DOHH2 (cell line): ENCODE measurements at regions not wholly inside any gene's neighbourhood (a gene's known extent, or its start where the extent isn't known, plus 50 kb on each side); places are given as distances from the start of the nearest gene placed in this dataset.

ENCODE experiments used
- H3F3A ChIP-seq: fragments of 200-600 bp; sonication (generic), shearing (Covaris generic); 2 replicates; pipeline ENCODE4 v1.6.0; 2016; ENCODE audit warnings: antibody characterized with exemption, mild to moderate bottlenecking; ENCODE audit not compliant: control insufficient read depth, insufficient read depth
- H3K27ac ChIP-seq: fragments of 200-600 bp; sonication (generic); 2 replicates; pipeline ENCODE4 v1.5.1; 2014; ENCODE audit warnings: low read depth, mild to moderate bottlenecking, low read length, moderate library complexity
- H3K27me3 ChIP-seq: fragments of 200-600 bp; sonication (generic); 2 replicates; pipeline ENCODE4 v1.6.1; 2014; ENCODE audit warnings: mild to moderate bottlenecking, low read length, mixed read lengths; ENCODE audit not compliant: control insufficient read depth
- H3K36me3 ChIP-seq: fragments of 200-600 bp; sonication (generic); 2 replicates; pipeline ENCODE4 v1.6.1; 2014; ENCODE audit warnings: mild to moderate bottlenecking, low read length, moderate library complexity, mixed read lengths; ENCODE audit not compliant: control insufficient read depth
- H3K4me1 ChIP-seq: fragments of 200-600 bp; sonication (generic); 2 replicates; pipeline ENCODE4 v1.6.1; 2014; ENCODE audit warnings: mild to moderate bottlenecking, low read length, mixed read lengths; ENCODE audit not compliant: control insufficient read depth
- H3K4me2 ChIP-seq: fragments of 200-600 bp; sonication (generic); 2 replicates; pipeline ENCODE4 v1.6.0; 2014; ENCODE audit warnings: mild to moderate bottlenecking, low read length, moderate library complexity
- H3K4me3 ChIP-seq: fragments of 200-600 bp; sonication (generic); 2 replicates; pipeline ENCODE4 v1.5.1; 2014; ENCODE audit warnings: mild to moderate bottlenecking, low read length, mixed read lengths
- H3K79me2 ChIP-seq: fragments of 200-600 bp; sonication (generic); 2 replicates; pipeline ENCODE4 v1.6.1; 2014; ENCODE audit warnings: mild to moderate bottlenecking, low read length, mixed read lengths; ENCODE audit not compliant: control insufficient read depth
- H3K9me2 ChIP-seq: fragments of 200-600 bp; sonication (generic); replicated peaks from 2 replicates; pipeline ENCODE4 v1.6.1; 2014; ENCODE audit warnings: mild to moderate bottlenecking, low read length, mixed read lengths; ENCODE audit not compliant: control insufficient read depth
- H3K9me3 ChIP-seq: fragments of 200-600 bp; sonication (generic); 2 replicates; pipeline ENCODE4 v1.6.1; 2014; ENCODE audit warnings: antibody characterized with exemption, low read length, mixed read lengths; ENCODE audit not compliant: control insufficient read depth, insufficient read depth
- H4K20me1 ChIP-seq: fragments of 200-600 bp; sonication (generic); 2 replicates; pipeline ENCODE4 v1.6.0; 2014; ENCODE audit warnings: low read depth, mild to moderate bottlenecking, antibody characterized with exemption, low read length, moderate library complexity; ENCODE audit not compliant: control insufficient read depth, insufficient read depth
- EZH2phosphoT487 ChIP-seq: fragments of 200-600 bp; sonication (generic); IDR thresholded peaks from 2 replicates; pipeline ENCODE4 v1.6.1; 2017; ENCODE audit warnings: borderline replicate concordance, mild to moderate bottlenecking, antibody characterized with exemption, low read length, moderate library complexity, mixed read lengths
- TF ChIP-seq, protein P1 (sequence below): fragments of 200-600 bp; sonication (generic); IDR thresholded peaks from one replicate; pipeline ENCODE4 v1.5.1; 2014; ENCODE audit warnings: antibody characterized with exemption, mild to moderate bottlenecking, low read depth, low read length; ENCODE audit not compliant: poor library complexity, severe bottlenecking

- H3K27ac ChIP-seq, result no peak overlapping the region
- no peaks in the 10 kb centered on the region for H3K36me3 ChIP-seq
- H3K27me3 ChIP-seq, result no peaks in the 10 kb centered on the region
- H3K4me1 ChIP-seq, result no peaks in the 10 kb centered on the region
- no peaks in the 10 kb centered on the region; the same call in 1 of the 2 replicates for H3K9me3 ChIP-seq
- H3K4me2 ChIP-seq, result no peak overlapping the region
- no peaks in the 10 kb centered on the region for H4K20me1 ChIP-seq
- TF ChIP-seq, protein P1, sequence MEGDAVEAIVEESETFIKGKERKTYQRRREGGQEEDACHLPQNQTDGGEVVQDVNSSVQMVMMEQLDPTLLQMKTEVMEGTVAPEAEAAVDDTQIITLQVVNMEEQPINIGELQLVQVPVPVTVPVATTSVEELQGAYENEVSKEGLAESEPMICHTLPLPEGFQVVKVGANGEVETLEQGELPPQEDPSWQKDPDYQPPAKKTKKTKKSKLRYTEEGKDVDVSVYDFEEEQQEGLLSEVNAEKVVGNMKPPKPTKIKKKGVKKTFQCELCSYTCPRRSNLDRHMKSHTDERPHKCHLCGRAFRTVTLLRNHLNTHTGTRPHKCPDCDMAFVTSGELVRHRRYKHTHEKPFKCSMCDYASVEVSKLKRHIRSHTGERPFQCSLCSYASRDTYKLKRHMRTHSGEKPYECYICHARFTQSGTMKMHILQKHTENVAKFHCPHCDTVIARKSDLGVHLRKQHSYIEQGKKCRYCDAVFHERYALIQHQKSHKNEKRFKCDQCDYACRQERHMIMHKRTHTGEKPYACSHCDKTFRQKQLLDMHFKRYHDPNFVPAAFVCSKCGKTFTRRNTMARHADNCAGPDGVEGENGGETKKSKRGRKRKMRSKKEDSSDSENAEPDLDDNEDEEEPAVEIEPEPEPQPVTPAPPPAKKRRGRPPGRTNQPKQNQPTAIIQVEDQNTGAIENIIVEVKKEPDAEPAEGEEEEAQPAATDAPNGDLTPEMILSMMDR, result no peak
- no peak for TF ChIP-seq EZH2phosphoT487
- H3K79me2 ChIP-seq, result no peaks in the 10 kb centered on the region
- no peaks in the 10 kb centered on the region for H3K9me2 ChIP-seq
- no peaks in the 10 kb centered on the region for H3F3A ChIP-seq
- no peak overlapping the region for H3K4me3 ChIP-seq
Measured at GRCh38 chr6:103062136-103062535, 1668.6 kb downstream of the GRIK2 start.

- Histone ChIP-seq H3K9me2 (no peaks in the 10 kb centered on the region), H3K9me3 (no peaks in the 10 kb centered on the region), H3K27me3 (no peaks in the 10 kb centered on the region), H4K20me1 (no peaks in the 10 kb centered on the region), H3F3A (no peaks in the 10 kb centered on the region), H3K36me3 (no peaks in the 10 kb centered on the region), H3K4me2 (no peak overlapping the region), H3K4me3 (no peak overlapping the region), H3K79me2 (no peaks in the 10 kb centered on the region), H3K4me1 (no peaks in the 10 kb centered on the region), H3K27ac (no peak overlapping the region)
- no peak for TF ChIP-seq EZH2phosphoT487
Measured at GRCh38 chr6:103047567-103047966, 1654.1 kb downstream of the GRIK2 start.

DNA sequence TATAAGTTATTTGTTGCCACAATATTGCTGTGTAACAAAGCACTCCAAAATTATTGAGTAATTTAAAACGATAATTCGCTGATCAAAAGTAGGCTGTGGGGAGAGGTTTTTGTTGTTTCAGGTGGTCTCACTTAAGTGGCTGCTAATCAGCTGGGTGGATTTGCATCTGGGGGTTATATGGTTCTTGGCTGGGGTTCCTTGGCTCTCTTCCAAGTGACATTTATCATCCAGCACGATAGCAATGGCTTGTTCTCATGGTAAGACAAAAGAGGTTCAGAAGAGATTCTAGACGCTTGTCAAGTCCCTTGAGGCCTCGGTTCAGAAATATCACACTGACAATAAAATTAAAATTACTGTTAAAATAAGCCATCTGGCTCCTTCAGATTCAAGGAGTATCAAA is 1648.8 kb downstream of the GRIK2 start:
- Histone ChIP-seq H3K27me3 (no peaks in the 10 kb centered on the region), H3K4me3 (no peak overlapping the region), H3K27ac (no peak overlapping the region), H3K9me2 (no peaks in the 10 kb centered on the region), H3K36me3 (no peaks in the 10 kb centered on the region), H3K4me1 (no peaks in the 10 kb centered on the region), H4K20me1 (no peaks in the 10 kb centered on the region), H3K9me3 (no peaks in the 10 kb centered on the region), H3K79me2 (no peaks in the 10 kb centered on the region), H3K4me2 (no peak overlapping the region), H3F3A (no peaks in the 10 kb centered on the region)
- no peak for TF ChIP-seq EZH2phosphoT487

GRCh38 chr6:103036846-103037245 is 1643.3 kb downstream of the GRIK2 start:
- H3K4me1 ChIP-seq, result no peaks in the 10 kb centered on the region
- no peak overlapping the region for H3K27ac ChIP-seq
- H4K20me1 ChIP-seq, result no peaks in the 10 kb centered on the region
- H3K4me2 ChIP-seq, result no peak overlapping the region
- no peaks in the 10 kb centered on the region for H3K27me3 ChIP-seq
- no peaks in the 10 kb centered on the region for H3K9me3 ChIP-seq
- no peak overlapping the region for H3K4me3 ChIP-seq
- H3F3A ChIP-seq, result no peaks in the 10 kb centered on the region
- no peak for TF ChIP-seq EZH2phosphoT487
- TF ChIP-seq, protein P1, result no peak
- H3K79me2 ChIP-seq, result no peaks in the 10 kb centered on the region
- no peaks in the 10 kb centered on the region for H3K36me3 ChIP-seq
- no peaks in the 10 kb centered on the region for H3K9me2 ChIP-seq
